RWPE2 (cell line): ENCODE measurements at regions not wholly inside any gene's neighbourhood (a gene's known extent, or its start where the extent isn't known, plus 50 kb on each side); places are given as distances from the start of the nearest gene placed in this dataset.

Experiments
- ATAC-seq: fragments of 200-7000 bp; cut with Tn5 transposase; 3 replicates; pipeline ENCODE4 v1.9.1; 2021; ENCODE audit warnings: low read depth
- DNase-seq: peaks from one replicate; pipeline ENCODE4 v3.0.0-alpha.2; 2020; ENCODE audit warnings: low spot score
- H3K27ac ChIP-seq: fragments of 450-650 bp; 2 replicates; pipeline ENCODE4 v1.5.1; 2017; ENCODE audit warnings: mild to moderate bottlenecking; ENCODE audit not compliant: poor library complexity, severe bottlenecking
- H3K27me3 ChIP-seq: fragments of 250-450 bp; sonication (Bioruptor Pico); 2 replicates; pipeline ENCODE4 v1.5.1; 2021; ENCODE audit warnings: mild to moderate bottlenecking, moderate library complexity; ENCODE audit not compliant: insufficient read depth, poor library complexity, severe bottlenecking
- H3K36me3 ChIP-seq: fragments of 250-450 bp; sonication (Bioruptor Pico); 2 replicates; pipeline ENCODE4 v1.5.1; 2020; ENCODE audit warnings: low read depth, mild to moderate bottlenecking, moderate library complexity
- H3K4me1 ChIP-seq: fragments of 250-450 bp; sonication (Bioruptor Pico); 2 replicates; pipeline ENCODE4 v1.5.1; 2021; ENCODE audit warnings: mild to moderate bottlenecking, moderate library complexity; ENCODE audit not compliant: insufficient read depth, poor library complexity, severe bottlenecking
- H3K4me3 ChIP-seq: fragments of 250-450 bp; sonication (Bioruptor Pico); 2 replicates; pipeline ENCODE4 v1.5.1; 2021; ENCODE audit warnings: mild to moderate bottlenecking, moderate library complexity; ENCODE audit not compliant: severe bottlenecking
- H3K9me3 ChIP-seq: fragments of 250-450 bp; sonication (Bioruptor Pico); 2 replicates; pipeline ENCODE4 v1.5.1; 2021; ENCODE audit warnings: mild to moderate bottlenecking, moderate library complexity; ENCODE audit not compliant: severe bottlenecking
- CTCF ChIP-seq: fragments of 450-650 bp; IDR thresholded peaks from one replicate; pipeline ENCODE4 v1.5.1; 2017; ENCODE audit warnings: mild to moderate bottlenecking, moderate library complexity; ENCODE audit not compliant: poor library complexity, severe bottlenecking

DNA sequence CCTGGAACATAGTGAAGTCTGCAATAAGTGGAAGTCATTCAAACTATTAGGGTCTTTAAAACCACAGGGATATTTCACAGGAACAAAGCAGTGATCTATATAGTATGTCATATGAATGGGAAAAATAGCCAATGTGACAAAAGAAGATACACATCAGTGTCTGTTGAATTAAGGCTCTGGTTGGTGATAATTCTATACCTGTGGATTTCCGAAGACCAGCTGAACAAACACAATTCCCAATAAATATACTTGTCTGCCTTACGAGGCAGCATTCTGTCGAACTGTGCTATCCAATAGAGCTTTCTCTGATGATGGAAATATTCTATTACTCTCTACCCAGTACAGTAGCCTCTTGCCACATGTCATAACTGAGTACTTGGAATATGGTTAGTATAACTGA is 55.9 kb upstream of the CAV2 start:
- Histone ChIP-seq H3K4me1 (peaks cover 53% of the 10 kb centered on the region), H3K4me3 (no peak overlapping the region), H3K36me3 (no peaks in the 10 kb centered on the region), H3K9me3 (no peaks in the 10 kb centered on the region), H3K27ac (peak overlapping the region; percentile 98), H3K27me3 (no peaks in the 10 kb centered on the region)
- ATAC-seq, result no peak
- no peak for TF ChIP-seq CTCF
- no peak for DNase-seq

- Histone ChIP-seq H3K36me3 (no peaks in the 10 kb centered on the region), H3K9me3 (no peaks in the 10 kb centered on the region), H3K27me3 (no peaks in the 10 kb centered on the region), H3K4me3 (no peak overlapping the region), H3K27ac (peak overlapping the region; percentile 98), H3K4me1 (peaks cover 50% of the 10 kb centered on the region)
- no peak for TF ChIP-seq CTCF
- ATAC-seq (no peak), DNase-seq (no peak)
These were observed 53.9 kb upstream of the CAV2 start for GRCh38 chr7:116445447-116446211.

- Histone ChIP-seq H3K4me1 (peaks cover 47% of the 10 kb centered on the region), H3K36me3 (no peaks in the 10 kb centered on the region), H3K9me3 (no peaks in the 10 kb centered on the region), H3K4me3 (no peak overlapping the region), H3K27me3 (no peaks in the 10 kb centered on the region), H3K27ac (peak overlapping the region; percentile 70)
- ATAC-seq (no peak), DNase-seq (no peak)
- TF ChIP-seq CTCF, result no peak
These were observed 53.2 kb upstream of the CAV2 start for GRCh38 chr7:116446212-116446855.

DNA sequence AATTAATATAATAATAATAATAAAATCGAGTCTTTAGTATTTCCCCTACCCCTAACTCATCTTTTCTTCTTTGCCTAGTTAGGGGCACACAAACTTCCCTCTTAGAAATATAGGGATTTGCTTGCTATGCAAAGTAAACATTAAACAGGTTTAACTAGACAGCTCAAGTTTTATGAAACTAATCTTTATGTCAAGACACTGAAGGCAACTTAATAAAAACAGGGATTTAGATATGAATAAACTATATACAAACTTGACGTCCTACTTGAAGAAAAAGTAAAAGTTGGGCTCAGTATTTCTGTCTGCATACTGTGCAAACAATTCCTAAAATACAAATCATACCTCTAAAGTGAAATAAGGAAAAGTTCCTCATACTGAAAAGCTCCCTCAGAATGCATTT is 52.1 kb upstream of the CAV2 start:
- DNase-seq (no peak), ATAC-seq (no peak)
- H3K27ac ChIP-seq, result peak overlapping the region; percentile 70
- no peaks in the 10 kb centered on the region for H3K27me3 ChIP-seq
- peaks cover 37% of the 10 kb centered on the region for H3K4me1 ChIP-seq
- H3K9me3 ChIP-seq, result no peaks in the 10 kb centered on the region
- no peak for TF ChIP-seq CTCF
- no peaks in the 10 kb centered on the region for H3K36me3 ChIP-seq
- no peak overlapping the region for H3K4me3 ChIP-seq
